ENCODE measurements at regions not wholly inside any gene's neighbourhood (a gene's known extent, or its start where the extent isn't known, plus 50 kb on each side); places are given as distances from the start of the nearest gene placed in this dataset.

DNA sequence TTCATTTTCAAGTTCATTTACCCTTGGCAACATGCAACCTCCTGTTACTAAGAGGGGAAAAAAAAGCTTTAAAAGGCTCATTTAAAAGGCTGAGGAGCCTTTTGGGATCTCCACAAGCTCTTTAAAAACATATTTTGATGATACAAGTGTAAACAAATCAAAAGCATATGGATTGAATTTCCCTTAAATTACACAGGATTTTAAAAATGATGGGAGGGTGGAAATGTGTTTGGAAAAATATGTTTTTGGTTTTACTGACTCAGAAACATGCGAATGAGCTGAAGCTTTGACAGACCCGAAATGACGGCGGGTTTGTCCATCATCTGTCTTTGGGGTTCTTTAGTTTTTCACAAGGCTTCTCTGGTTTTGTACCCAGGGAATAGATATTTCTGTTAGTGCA lies 180.6 kb upstream of the CCDC68 start:
- Histone ChIP-seq H3K4me1 (ENCODE audit: low read depth) (no peaks in the 10 kb centered on the region), H3K36me3 (ENCODE audit: low read depth) (no peaks in the 10 kb centered on the region), H3K4me3 (no peak overlapping the region), H3K9me3 (no peaks in the 10 kb centered on the region)
- DNase-seq = no peak
- TF ChIP-seq CTCF (IDR thresholded peaks at IDR 0.05) = no peak
- ATAC-seq = no peak
- intact Hi-C loops (cut with DNase I, micrococcal nuclease) = no loop called here

DNA sequence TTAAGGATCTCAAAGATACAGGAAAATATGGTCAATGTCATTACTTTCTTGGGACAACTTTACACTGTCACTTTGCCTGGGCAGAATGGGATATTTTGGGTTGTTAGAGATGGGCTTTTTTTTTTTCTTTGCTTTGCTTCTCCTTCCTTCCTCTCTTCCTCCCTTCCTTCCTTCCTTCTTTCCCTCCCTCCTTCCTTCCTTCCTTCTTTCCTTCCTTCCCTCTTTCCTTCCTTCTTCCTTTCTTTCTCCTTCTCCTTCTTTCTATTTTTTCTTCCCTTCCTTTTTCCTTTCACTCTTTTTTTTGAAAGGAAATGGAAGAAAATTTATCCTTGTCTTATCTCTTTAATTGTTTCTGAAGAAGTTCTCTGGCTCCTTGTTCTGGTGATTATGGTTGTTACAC lies 180.0 kb upstream of the CCDC68 start:
- intact Hi-C loops (cut with DNase I, micrococcal nuclease) = no loop called here

GRCh38 chr18:55138401-55138800 lies 179.1 kb upstream of the CCDC68 start:
- H3K4me3 ChIP-seq = no peak overlapping the region
- H3K36me3 ChIP-seq (ENCODE audit: low read depth) = no peaks in the 10 kb centered on the region
- TF ChIP-seq CTCF (IDR thresholded peaks at IDR 0.05) = no peak
- DNase-seq (no peak), ATAC-seq (no peak)
- no peaks in the 10 kb centered on the region for H3K4me1 ChIP-seq (ENCODE audit: low read depth)
- no peaks in the 10 kb centered on the region for H3K9me3 ChIP-seq
- intact Hi-C loops (cut with DNase I, micrococcal nuclease) = no loop called here

More for the DNA sequence above, 180.0 kb upstream of the CCDC68 start:
- no peaks in the 10 kb centered on the region for H3K36me3 ChIP-seq (ENCODE audit: low read depth)
- ATAC-seq (no peak), DNase-seq (no peak)
- H3K9me3 ChIP-seq = no peaks in the 10 kb centered on the region
- H3K4me1 ChIP-seq (ENCODE audit: low read depth) = no peaks in the 10 kb centered on the region
- no peak for TF ChIP-seq CTCF (IDR thresholded peaks at IDR 0.05)
- no peak overlapping the region for H3K4me3 ChIP-seq

DNA sequence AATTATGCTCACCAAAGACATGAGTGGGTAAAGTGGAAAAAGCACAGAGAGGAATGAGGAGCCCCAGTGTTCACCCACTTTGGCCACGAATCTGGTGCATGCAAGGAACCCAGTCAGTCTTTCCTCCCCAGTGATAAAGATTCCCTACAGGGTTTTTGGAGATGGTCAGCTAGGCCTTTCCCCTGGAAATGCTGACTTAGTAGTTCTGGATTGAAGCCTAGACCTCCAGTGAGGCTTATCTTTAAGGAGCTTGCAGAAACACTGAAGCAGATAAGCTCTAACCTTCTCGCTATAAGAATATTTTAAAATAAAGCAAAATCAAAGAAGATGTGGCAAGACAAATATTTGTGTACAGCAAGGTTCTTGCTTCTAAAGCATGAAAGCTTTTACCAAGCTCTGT lies 178.3 kb upstream of the CCDC68 start:
- intact Hi-C loops (cut with DNase I, micrococcal nuclease) = no loop called here
- H3K9me3 ChIP-seq = no peaks in the 10 kb centered on the region
- no peak for TF ChIP-seq CTCF (IDR thresholded peaks at IDR 0.05)
- no peaks in the 10 kb centered on the region for H3K4me1 ChIP-seq (ENCODE audit: low read depth)
- ATAC-seq (no peak), DNase-seq (no peak)
- no peaks in the 10 kb centered on the region for H3K36me3 ChIP-seq (ENCODE audit: low read depth)
- no peak overlapping the region for H3K4me3 ChIP-seq

DNA sequence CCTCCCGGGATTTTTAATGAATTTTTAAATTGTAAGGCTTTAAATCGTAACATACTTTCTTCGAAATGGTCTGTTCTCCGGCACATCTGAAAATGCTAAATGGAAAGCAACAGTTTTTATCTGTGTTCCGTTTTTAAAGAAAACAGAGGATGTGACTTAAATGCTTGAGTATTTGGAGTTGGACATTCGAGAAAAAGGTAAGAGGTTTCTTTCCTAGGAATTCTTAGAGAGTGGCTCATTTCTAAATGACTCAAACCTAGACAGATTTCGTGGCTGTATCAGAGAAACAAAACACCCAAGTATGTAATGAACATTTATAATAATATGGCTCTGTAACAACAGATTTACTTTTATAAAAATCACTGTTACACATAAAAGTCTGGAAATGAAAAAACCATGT lies 177.6 kb upstream of the CCDC68 start:
- H3K9me3 ChIP-seq = no peaks in the 10 kb centered on the region
- DNase-seq (no peak), ATAC-seq (no peak)
- H3K4me1 ChIP-seq (ENCODE audit: low read depth) = no peaks in the 10 kb centered on the region
- no peaks in the 10 kb centered on the region for H3K36me3 ChIP-seq (ENCODE audit: low read depth)
- no peak for TF ChIP-seq CTCF (IDR thresholded peaks at IDR 0.05)
- intact Hi-C loops (cut with DNase I, micrococcal nuclease) = no loop called here
- no peak overlapping the region for H3K4me3 ChIP-seq

- H3K4me1 ChIP-seq (ENCODE audit: low read depth) = no peaks in the 10 kb centered on the region
- no peaks in the 10 kb centered on the region for H3K9me3 ChIP-seq
- H3K4me3 ChIP-seq = no peak overlapping the region
- intact Hi-C loops (cut with DNase I, micrococcal nuclease) = no loop called here
- DNase-seq = no peak
- TF ChIP-seq CTCF (IDR thresholded peaks at IDR 0.05) = no peak
- ATAC-seq = no peak
- no peaks in the 10 kb centered on the region for H3K36me3 ChIP-seq (ENCODE audit: low read depth)
Measured at GRCh38 chr18:55136258-55136657, 177.0 kb upstream of the CCDC68 start.

All from mucosa of descending colon (tissue), 3 donors.